ENCODE measurements at regions not wholly inside any gene's neighbourhood (a gene's known extent, or its start where the extent isn't known, plus 50 kb on each side); places are given as distances from the start of the nearest gene placed in this dataset.
"Not testable (repeated sequence)": the region's sequence is repeated elsewhere in the genome, so short reads cannot be mapped to it uniquely, and the experiment has no call there.

- Histone ChIP-seq H3K27me3 (no peaks in the 10 kb centered on the region), H3K4me1 (ENCODE audit: control insufficient read depth in 1 of 2, insufficient read depth in 1 of 2, low read depth in 1 of 2, low read length in 1 of 2) (no peaks in the 10 kb centered on the region), H3K36me3 (no peaks in the 10 kb centered on the region), H3K27ac (no peak overlapping the region), H3K9me3 (no peaks in the 10 kb centered on the region), H3K4me3 (ENCODE audit: low read depth in 1 of 2, low read length in 1 of 2) (no peak overlapping the region)
- TF ChIP-seq CTCF (IDR thresholded peaks at IDR 0.05), result no peak
These were observed 303.5 kb downstream of the TBC1D4 start for GRCh38 chr13:75178436-75178835.

- Histone ChIP-seq H3K9me3 (no peaks in the 10 kb centered on the region), H3K4me3 (ENCODE audit: low read depth in 1 of 2, low read length in 1 of 2) (no peak overlapping the region), H3K4me1 (ENCODE audit: control insufficient read depth in 1 of 2, insufficient read depth in 1 of 2, low read depth in 1 of 2, low read length in 1 of 2) (no peaks in the 10 kb centered on the region), H3K27ac (no peak overlapping the region), H3K27me3 (no peaks in the 10 kb centered on the region), H3K36me3 (no peaks in the 10 kb centered on the region)
- no peak for TF ChIP-seq CTCF (IDR thresholded peaks at IDR 0.05)
These were observed 306.4 kb downstream of the TBC1D4 start for GRCh38 chr13:75175575-75175974.

GRCh38 chr13:75175097-75175496, 306.9 kb downstream of the TBC1D4 start:
- not testable (repeated sequence) for H3K27ac ChIP-seq; H3K4me1 ChIP-seq (ENCODE audit: control insufficient read depth in 1 of 2, insufficient read depth in 1 of 2, low read depth in 1 of 2, low read length in 1 of 2); H3K4me3 ChIP-seq (ENCODE audit: low read depth in 1 of 2, low read length in 1 of 2); H3K36me3 ChIP-seq; H3K27me3 ChIP-seq; H3K9me3 ChIP-seq

- no peak overlapping the region for H3K27ac ChIP-seq
- no peak for TF ChIP-seq CTCF (IDR thresholded peaks at IDR 0.05)
- no peaks in the 10 kb centered on the region for H3K36me3 ChIP-seq
- H3K9me3 ChIP-seq, result no peaks in the 10 kb centered on the region
- no peaks in the 10 kb centered on the region for H3K27me3 ChIP-seq
- no peak overlapping the region for H3K4me3 ChIP-seq (ENCODE audit: low read depth in 1 of 2, low read length in 1 of 2)
- no peaks in the 10 kb centered on the region for H3K4me1 ChIP-seq (ENCODE audit: control insufficient read depth in 1 of 2, insufficient read depth in 1 of 2, low read depth in 1 of 2, low read length in 1 of 2)
These were observed 307.5 kb downstream of the TBC1D4 start for GRCh38 chr13:75174481-75174880.

GRCh38 chr13:75173457-75174356, 308.3 kb downstream of the TBC1D4 start:
- TF ChIP-seq CTCF (IDR thresholded peaks at IDR 0.05), result no peak
- H3K27ac ChIP-seq, result no peak overlapping the region
- no peak overlapping the region for H3K4me3 ChIP-seq (ENCODE audit: low read depth in 1 of 2, low read length in 1 of 2)
- no peaks in the 10 kb centered on the region for H3K4me1 ChIP-seq (ENCODE audit: control insufficient read depth in 1 of 2, insufficient read depth in 1 of 2, low read depth in 1 of 2, low read length in 1 of 2)
- H3K9me3 ChIP-seq, result no peaks in the 10 kb centered on the region
- H3K27me3 ChIP-seq, result no peaks in the 10 kb centered on the region
- no peaks in the 10 kb centered on the region for H3K36me3 ChIP-seq

- no peak overlapping the region for H3K27ac ChIP-seq
- H3K4me3 ChIP-seq (ENCODE audit: low read depth in 1 of 2, low read length in 1 of 2), result no peak overlapping the region
- H3K27me3 ChIP-seq, result no peaks in the 10 kb centered on the region
- no peaks in the 10 kb centered on the region for H3K4me1 ChIP-seq (ENCODE audit: control insufficient read depth in 1 of 2, insufficient read depth in 1 of 2, low read depth in 1 of 2, low read length in 1 of 2)
- H3K9me3 ChIP-seq, result no peaks in the 10 kb centered on the region
- TF ChIP-seq CTCF (IDR thresholded peaks at IDR 0.05), result no peak
- H3K36me3 ChIP-seq, result no peaks in the 10 kb centered on the region
These were observed 311.7 kb downstream of the TBC1D4 start for GRCh38 chr13:75170311-75170710.
